ENCODE measurements at regions not wholly inside any gene's neighbourhood (a gene's known extent, or its start where the extent isn't known, plus 50 kb on each side); places are given as distances from the start of the nearest gene placed in this dataset.
"Not testable (repeated sequence)": the region's sequence is repeated elsewhere in the genome, so short reads cannot be mapped to it uniquely, and the experiment has no call there.

DNA sequence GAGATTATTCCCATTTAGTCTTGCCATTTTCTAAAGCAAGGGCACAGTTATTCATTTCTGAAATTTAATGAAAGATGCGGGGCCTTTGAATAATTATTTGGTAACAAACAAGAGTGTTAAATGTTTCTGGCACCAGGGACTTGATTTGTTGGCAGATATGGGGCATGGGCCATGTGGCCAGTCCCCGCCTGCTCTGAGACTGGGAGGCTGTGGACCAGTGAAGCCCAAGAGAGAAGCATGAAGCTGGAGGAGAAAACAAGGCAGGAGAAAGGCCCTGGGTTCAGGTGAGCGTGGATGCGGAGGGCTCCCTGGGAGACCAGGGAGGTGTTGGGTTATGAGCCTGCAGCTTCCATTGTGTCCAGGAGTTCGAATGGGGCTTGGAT, 378.5 kb downstream of the TCERG1L start:
- Mint-ChIP-seq H3K9me3 (ENCODE audit: insufficient read depth) (no peaks in the 10 kb centered on the region), H3K27me3 (ENCODE audit: low read depth) (no peaks in the 10 kb centered on the region), H3K27ac (no peak overlapping the region), H3K4me3 (no peak overlapping the region), H3K4me1 (ENCODE audit: low read depth) (no peaks in the 10 kb centered on the region), H3K36me3 (ENCODE audit: low read depth) (no peaks in the 10 kb centered on the region)
- ATAC-seq (no peak), DNase-seq (no peak)
- ChIA-PET CTCF (no interaction called here), POLR2A (no interaction called here)

GRCh38 chr10:130934293-130935127, 377.0 kb downstream of the TCERG1L start:
- Mint-ChIP-seq H3K36me3 (ENCODE audit: low read depth) (no peaks in the 10 kb centered on the region), H3K4me3 (no peak overlapping the region), H3K4me1 (ENCODE audit: low read depth) (no peaks in the 10 kb centered on the region), H3K27ac (no peak overlapping the region), H3K27me3 (ENCODE audit: low read depth) (no peaks in the 10 kb centered on the region), H3K9me3 (ENCODE audit: insufficient read depth) (no peaks in the 10 kb centered on the region)
- ATAC-seq (no peak), DNase-seq (no peak)
- ChIA-PET POLR2A (no interaction called here), CTCF (no interaction called here)

GRCh38 chr10:130935128-130935439, 376.4 kb downstream of the TCERG1L start:
- H3K9me3 Mint-ChIP-seq (ENCODE audit: insufficient read depth): no peaks in the 10 kb centered on the region
- ATAC-seq: no peak
- H3K36me3 Mint-ChIP-seq (ENCODE audit: low read depth): no peaks in the 10 kb centered on the region
- ChIA-PET CTCF (no interaction called here), POLR2A (no interaction called here)
- H3K27ac Mint-ChIP-seq: no peak overlapping the region
- H3K4me3 Mint-ChIP-seq: no peak overlapping the region
- no peak for DNase-seq
- H3K27me3 Mint-ChIP-seq (ENCODE audit: low read depth): no peaks in the 10 kb centered on the region
- H3K4me1 Mint-ChIP-seq (ENCODE audit: low read depth): no peaks in the 10 kb centered on the region

- ATAC-seq (no peak), DNase-seq (no peak)
- Mint-ChIP-seq H3K27ac (no peak overlapping the region), H3K4me1 (ENCODE audit: low read depth) (no peaks in the 10 kb centered on the region), H3K36me3 (ENCODE audit: low read depth) (no peaks in the 10 kb centered on the region), H3K27me3 (ENCODE audit: low read depth) (no peaks in the 10 kb centered on the region), H3K9me3 (ENCODE audit: insufficient read depth) (no peaks in the 10 kb centered on the region), H3K4me3 (no peak overlapping the region)
- ChIA-PET POLR2A (no interaction called here), CTCF (no interaction called here)
Measured at GRCh38 chr10:130935897-130936550, 375.5 kb downstream of the TCERG1L start.

GRCh38 chr10:130936851-130937250, 374.7 kb downstream of the TCERG1L start:
- no peaks in the 10 kb centered on the region for H3K27me3 Mint-ChIP-seq (ENCODE audit: low read depth)
- POLR2A ChIA-PET: no interaction called here
- H3K9me3 Mint-ChIP-seq (ENCODE audit: insufficient read depth): no peaks in the 10 kb centered on the region
- no peak overlapping the region for H3K27ac Mint-ChIP-seq
- CTCF ChIA-PET: no interaction called here
- H3K36me3 Mint-ChIP-seq (ENCODE audit: low read depth): no peaks in the 10 kb centered on the region
- no peak for DNase-seq
- H3K4me1 Mint-ChIP-seq (ENCODE audit: low read depth): no peaks in the 10 kb centered on the region
- no peak for ATAC-seq
- no peak overlapping the region for H3K4me3 Mint-ChIP-seq

- POLR2A ChIA-PET: no interaction called here
Measured at GRCh38 chr10:130938051-130938450, 373.5 kb downstream of the TCERG1L start.

GRCh38 chr10:130938891-130939290, 372.6 kb downstream of the TCERG1L start:
- POLR2A ChIA-PET; DNase-seq; H3K36me3 Mint-ChIP-seq (ENCODE audit: low read depth); H3K27me3 Mint-ChIP-seq (ENCODE audit: low read depth); H3K9me3 Mint-ChIP-seq (ENCODE audit: insufficient read depth); H3K4me3 Mint-ChIP-seq; ATAC-seq; H3K27ac Mint-ChIP-seq; H3K4me1 Mint-ChIP-seq (ENCODE audit: low read depth); CTCF ChIA-PET: not testable (repeated sequence)

More at GRCh38 chr10:130938051-130938450, 373.5 kb downstream of the TCERG1L start:
- H3K9me3 Mint-ChIP-seq (ENCODE audit: insufficient read depth): no peaks in the 10 kb centered on the region
- no peaks in the 10 kb centered on the region for H3K27me3 Mint-ChIP-seq (ENCODE audit: low read depth)
- H3K4me3 Mint-ChIP-seq: no peak overlapping the region
- no peaks in the 10 kb centered on the region for H3K36me3 Mint-ChIP-seq (ENCODE audit: low read depth)
- CTCF ChIA-PET: no interaction called here
- ATAC-seq (no peak), DNase-seq (no peak)
- no peak overlapping the region for H3K27ac Mint-ChIP-seq
- no peaks in the 10 kb centered on the region for H3K4me1 Mint-ChIP-seq (ENCODE audit: low read depth)

- Mint-ChIP-seq H3K27ac (no peak overlapping the region), H3K4me1 (ENCODE audit: low read depth) (no peaks in the 10 kb centered on the region), H3K27me3 (ENCODE audit: low read depth) (no peaks in the 10 kb centered on the region), H3K4me3 (no peak overlapping the region), H3K9me3 (ENCODE audit: insufficient read depth) (no peaks in the 10 kb centered on the region), H3K36me3 (ENCODE audit: low read depth) (no peaks in the 10 kb centered on the region)
- ChIA-PET CTCF (no interaction called here), POLR2A (no interaction called here)
- ATAC-seq (no peak), DNase-seq (no peak)
Measured at GRCh38 chr10:130941886-130942285, 369.6 kb downstream of the TCERG1L start.

DNA sequence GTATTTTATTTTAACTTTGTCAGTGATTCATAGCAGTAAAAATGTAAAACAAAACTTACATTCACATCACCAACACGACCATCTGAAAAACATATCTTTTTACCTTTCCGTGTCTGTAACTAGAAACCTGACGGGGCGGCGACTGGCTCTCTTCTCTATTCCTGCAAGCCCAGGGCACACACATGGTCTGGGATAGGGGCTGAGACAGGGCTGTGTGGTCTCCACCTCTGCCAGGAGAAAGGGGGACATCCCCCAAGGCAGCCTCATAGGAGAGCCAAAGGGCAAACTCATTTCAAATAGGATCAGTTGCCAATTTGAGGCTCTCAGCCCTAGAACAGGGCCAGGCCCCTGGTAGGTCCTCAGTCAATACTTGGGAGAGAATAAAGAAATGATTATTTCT, 359.4 kb downstream of the TCERG1L start:
- ATAC-seq (no peak), DNase-seq (no peak)
- ChIA-PET POLR2A (no interaction called here), CTCF (no interaction called here)
- H3K36me3 Mint-ChIP-seq (ENCODE audit: low read depth): no peaks in the 10 kb centered on the region
- H3K4me1 Mint-ChIP-seq (ENCODE audit: low read depth): no peaks in the 10 kb centered on the region
- H3K27ac Mint-ChIP-seq: no peak overlapping the region
- no peaks in the 10 kb centered on the region for H3K9me3 Mint-ChIP-seq (ENCODE audit: insufficient read depth)
- no peak overlapping the region for H3K4me3 Mint-ChIP-seq
- no peaks in the 10 kb centered on the region for H3K27me3 Mint-ChIP-seq (ENCODE audit: low read depth)

DNA sequence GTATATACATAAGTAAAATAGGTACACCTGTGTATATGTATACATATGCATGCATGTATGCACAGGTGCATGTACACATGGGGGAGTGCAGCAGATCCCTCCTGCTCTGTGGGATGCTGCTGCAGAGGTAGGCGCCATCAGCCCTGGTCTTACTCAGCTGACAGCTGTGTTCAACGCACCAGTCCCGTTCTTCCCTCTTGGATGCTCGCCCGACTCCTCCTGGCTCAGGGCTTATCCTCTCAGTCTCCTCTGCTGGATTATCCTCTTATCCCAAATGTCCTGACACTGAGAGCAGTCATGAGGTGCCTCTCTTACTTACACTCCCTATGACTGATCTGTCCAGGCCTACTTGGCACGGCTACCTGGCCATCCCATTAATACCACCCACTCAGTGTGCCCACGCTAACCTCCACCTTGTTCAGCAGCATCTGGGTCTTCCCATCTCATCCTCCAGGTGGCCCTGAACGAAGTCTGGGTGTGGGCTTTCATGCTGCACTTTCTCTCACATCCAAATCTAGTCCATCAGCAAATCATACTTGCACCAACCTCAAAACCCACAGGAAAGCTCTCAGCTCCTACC, 357.1 kb downstream of the TCERG1L start:
- ATAC-seq: no peak
- Mint-ChIP-seq H3K27ac (no peak overlapping the region), H3K27me3 (ENCODE audit: low read depth) (no peaks in the 10 kb centered on the region), H3K4me1 (ENCODE audit: low read depth) (no peaks in the 10 kb centered on the region), H3K9me3 (ENCODE audit: insufficient read depth) (no peaks in the 10 kb centered on the region), H3K36me3 (ENCODE audit: low read depth) (no peaks in the 10 kb centered on the region), H3K4me3 (no peak overlapping the region)
- ChIA-PET POLR2A (no interaction called here), CTCF (no interaction called here)
- no peak for DNase-seq

DNA sequence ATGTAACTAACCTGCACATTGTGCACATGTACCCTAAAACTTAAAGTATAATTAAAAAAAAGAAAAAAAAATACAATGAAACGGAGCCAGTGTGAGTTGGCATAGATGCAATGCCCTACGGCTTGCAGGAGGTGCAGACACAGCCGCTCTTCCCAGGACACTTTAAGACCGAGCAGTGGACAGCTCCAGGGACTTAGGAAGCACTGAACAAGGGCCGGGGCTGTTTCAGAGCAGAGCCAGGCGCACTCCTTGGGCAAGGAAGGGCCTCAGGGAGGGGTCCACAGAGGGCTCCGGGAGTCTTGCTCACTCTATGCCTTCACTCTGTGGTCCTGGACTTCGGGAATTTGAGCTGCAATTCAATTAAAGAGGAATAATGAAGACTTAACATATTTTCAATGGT, 355.3 kb downstream of the TCERG1L start:
- POLR2A ChIA-PET: no interaction called here
- no peak overlapping the region for H3K4me3 Mint-ChIP-seq
- CTCF ChIA-PET: no interaction called here
- H3K27ac Mint-ChIP-seq: no peak overlapping the region
- ATAC-seq (no peak), DNase-seq (no peak)
- H3K27me3 Mint-ChIP-seq (ENCODE audit: low read depth): no peaks in the 10 kb centered on the region
- no peaks in the 10 kb centered on the region for H3K4me1 Mint-ChIP-seq (ENCODE audit: low read depth)
- no peaks in the 10 kb centered on the region for H3K36me3 Mint-ChIP-seq (ENCODE audit: low read depth)
- no peaks in the 10 kb centered on the region for H3K9me3 Mint-ChIP-seq (ENCODE audit: insufficient read depth)

GRCh38 chr10:130957423-130957822, 354.1 kb downstream of the TCERG1L start:
- Mint-ChIP-seq H3K4me3 (no peak overlapping the region), H3K27ac (no peak overlapping the region), H3K27me3 (ENCODE audit: low read depth) (no peaks in the 10 kb centered on the region), H3K36me3 (ENCODE audit: low read depth) (no peaks in the 10 kb centered on the region), H3K4me1 (ENCODE audit: low read depth) (no peaks in the 10 kb centered on the region), H3K9me3 (ENCODE audit: insufficient read depth) (no peaks in the 10 kb centered on the region)
- CTCF ChIA-PET: no interaction called here
- POLR2A ChIA-PET: no interaction called here
- ATAC-seq (no peak), DNase-seq (no peak)

GRCh38 chr10:130958003-130958402, 353.5 kb downstream of the TCERG1L start:
- Mint-ChIP-seq H3K4me1 (ENCODE audit: low read depth) (no peaks in the 10 kb centered on the region), H3K27me3 (ENCODE audit: low read depth) (no peaks in the 10 kb centered on the region), H3K4me3 (no peak overlapping the region), H3K36me3 (ENCODE audit: low read depth) (no peaks in the 10 kb centered on the region), H3K9me3 (ENCODE audit: insufficient read depth) (no peaks in the 10 kb centered on the region), H3K27ac (no peak overlapping the region)
- ChIA-PET POLR2A (no interaction called here), CTCF (no interaction called here)
- no peak for DNase-seq
- no peak for ATAC-seq

Measured in activated CD8-positive, alpha-beta T cell treated with anti-CD3 and anti-CD28 coated beads, Interleukin-2, amount 10 ng/mL, durations not matched to agents 7 days and 5 days (primary cell).